GM10266 (cell line): ENCODE measurements at regions not wholly inside any gene's neighbourhood (a gene's known extent, or its start where the extent isn't known, plus 50 kb on each side); places are given as distances from the start of the nearest gene placed in this dataset.

ENCODE experiments used
- DNase-seq: peaks from one replicate; pipeline ENCODE4 v3.0.0; 2012; ENCODE audit errors: extremely low spot score
- TF ChIP-seq, protein P1 (sequence below): IDR thresholded peaks from 2 replicates; pipeline ENCODE4 v1.5.1; 2012; ENCODE audit warnings: mild to moderate bottlenecking, low read depth; ENCODE audit not compliant: control insufficient read depth, insufficient read depth; ENCODE audit errors: missing control alignments

DNA sequence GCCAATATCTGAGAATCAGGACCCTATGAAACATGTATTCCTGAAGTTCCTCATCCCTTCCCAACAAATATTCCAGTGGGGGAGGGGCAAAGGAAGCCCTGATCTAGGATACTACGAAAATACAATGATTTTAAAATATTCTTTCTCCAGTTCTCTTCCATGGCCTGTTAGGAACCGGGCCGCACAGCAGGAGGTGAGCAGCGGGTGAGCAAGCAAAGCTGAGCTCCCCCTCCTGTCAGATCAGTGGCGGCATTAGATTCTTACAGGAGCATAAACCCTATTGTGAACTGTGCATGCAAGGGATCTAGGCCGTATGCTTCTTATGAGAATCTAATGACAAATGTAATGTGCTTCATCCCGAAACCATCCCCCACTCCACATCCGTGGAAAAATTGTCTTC, 370.8 kb downstream of the WDR11 start:
- DNase-seq: no peak
- TF ChIP-seq, protein P1, sequence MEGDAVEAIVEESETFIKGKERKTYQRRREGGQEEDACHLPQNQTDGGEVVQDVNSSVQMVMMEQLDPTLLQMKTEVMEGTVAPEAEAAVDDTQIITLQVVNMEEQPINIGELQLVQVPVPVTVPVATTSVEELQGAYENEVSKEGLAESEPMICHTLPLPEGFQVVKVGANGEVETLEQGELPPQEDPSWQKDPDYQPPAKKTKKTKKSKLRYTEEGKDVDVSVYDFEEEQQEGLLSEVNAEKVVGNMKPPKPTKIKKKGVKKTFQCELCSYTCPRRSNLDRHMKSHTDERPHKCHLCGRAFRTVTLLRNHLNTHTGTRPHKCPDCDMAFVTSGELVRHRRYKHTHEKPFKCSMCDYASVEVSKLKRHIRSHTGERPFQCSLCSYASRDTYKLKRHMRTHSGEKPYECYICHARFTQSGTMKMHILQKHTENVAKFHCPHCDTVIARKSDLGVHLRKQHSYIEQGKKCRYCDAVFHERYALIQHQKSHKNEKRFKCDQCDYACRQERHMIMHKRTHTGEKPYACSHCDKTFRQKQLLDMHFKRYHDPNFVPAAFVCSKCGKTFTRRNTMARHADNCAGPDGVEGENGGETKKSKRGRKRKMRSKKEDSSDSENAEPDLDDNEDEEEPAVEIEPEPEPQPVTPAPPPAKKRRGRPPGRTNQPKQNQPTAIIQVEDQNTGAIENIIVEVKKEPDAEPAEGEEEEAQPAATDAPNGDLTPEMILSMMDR: no peak

DNA sequence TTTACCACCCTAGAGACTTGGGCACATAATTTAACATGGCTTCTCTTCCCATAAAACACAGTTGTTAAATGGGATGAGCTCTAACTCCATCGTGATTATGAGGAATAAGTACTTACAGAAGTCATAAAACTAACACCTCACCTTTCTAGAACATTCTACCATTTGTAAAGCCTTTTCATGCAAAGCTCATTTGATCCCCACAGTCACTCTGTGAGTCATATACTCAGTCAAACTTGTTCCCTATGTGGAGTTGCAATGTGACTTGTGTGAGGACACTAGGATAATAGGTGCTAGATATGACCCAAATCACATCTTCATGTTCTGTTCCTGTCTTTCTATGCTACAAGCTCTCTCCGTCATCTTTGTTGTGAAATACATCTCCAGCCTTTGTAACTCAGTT, 371.7 kb downstream of the WDR11 start:
- DNase-seq: no peak
- TF ChIP-seq, protein P1: no peak

DNA sequence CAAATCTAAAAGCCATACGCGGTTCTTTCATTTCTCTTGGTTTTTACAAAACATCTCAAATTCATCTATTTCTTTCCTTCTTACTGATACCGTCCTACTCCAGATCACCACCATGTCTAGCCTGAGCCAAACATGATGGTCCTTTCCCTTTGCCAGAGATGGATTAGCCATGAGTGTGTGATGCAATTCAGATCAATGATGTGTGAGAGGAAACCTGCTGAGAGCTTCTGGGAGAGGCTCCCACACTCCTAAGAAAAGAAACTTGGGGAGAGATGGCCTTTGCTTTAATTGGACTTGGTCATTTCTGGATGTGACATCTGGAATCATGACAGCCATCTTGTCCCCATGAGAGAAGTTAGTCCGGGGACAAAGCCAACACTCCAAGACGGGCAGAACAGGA, 367.2 kb downstream of the FGFR2 start:
- DNase-seq: no peak
- TF ChIP-seq, protein P1: no peak

DNA sequence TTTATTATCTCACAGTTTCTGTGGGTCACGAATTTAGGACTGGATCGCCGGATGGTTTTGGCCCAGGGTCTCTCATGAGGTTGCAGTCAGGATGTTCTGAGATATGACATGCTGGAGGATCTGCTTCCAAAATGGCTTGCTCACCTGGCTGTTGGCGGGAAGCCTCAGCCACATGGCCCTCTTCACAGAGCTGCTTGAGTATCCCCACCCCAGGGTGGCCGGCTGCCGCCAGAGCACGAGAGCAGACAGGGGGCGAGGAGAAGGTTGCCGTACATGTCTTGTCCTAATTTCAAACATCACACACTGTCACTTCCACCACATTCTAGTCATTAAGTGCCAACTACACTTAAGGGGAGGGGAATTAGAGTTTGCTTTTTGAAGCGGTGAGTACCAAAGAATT, 365.8 kb downstream of the FGFR2 start:
- no peak for DNase-seq
- TF ChIP-seq, protein P1: no peak

DNA sequence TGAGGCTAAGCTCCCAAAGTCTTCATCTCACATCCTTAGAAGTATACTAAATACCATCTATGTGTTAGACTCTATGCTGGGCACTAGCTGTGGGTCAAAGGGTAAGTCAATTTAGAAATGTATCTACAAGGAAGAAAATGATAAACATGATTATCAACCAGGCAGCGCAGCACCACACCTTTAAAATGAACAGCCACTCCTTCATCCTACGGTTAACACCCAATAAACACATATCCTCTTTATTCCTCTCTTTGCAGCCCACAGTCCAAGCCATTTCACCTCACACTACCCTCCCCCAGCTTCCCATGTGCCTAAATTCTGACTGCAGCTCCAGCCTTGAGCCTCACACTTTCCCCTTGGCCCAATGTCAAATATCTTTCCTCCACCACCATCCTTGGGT, 362.6 kb downstream of the FGFR2 start:
- no peak for DNase-seq
- TF ChIP-seq, protein P1: no peak

DNA sequence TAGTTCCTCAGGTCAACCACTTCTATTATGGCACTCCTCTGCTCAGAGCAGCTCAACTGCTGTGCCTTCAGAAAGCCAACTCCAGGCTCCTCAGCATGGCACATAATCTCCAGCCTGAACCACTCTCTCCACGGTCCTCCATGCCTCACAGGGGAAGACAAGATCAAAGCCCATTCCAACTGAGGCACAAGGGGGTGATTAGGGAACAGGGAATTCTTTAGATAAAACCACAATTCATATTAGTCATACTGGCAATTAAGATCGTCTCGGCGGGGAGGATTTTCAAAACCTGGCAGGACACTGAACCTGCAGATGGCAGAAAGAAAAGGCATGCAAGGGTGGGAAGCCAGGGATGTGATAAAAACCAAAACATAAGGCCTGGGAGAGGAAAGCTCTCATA, 361.6 kb downstream of the FGFR2 start:
- TF ChIP-seq, protein P1: no peak
- DNase-seq: no peak

DNA sequence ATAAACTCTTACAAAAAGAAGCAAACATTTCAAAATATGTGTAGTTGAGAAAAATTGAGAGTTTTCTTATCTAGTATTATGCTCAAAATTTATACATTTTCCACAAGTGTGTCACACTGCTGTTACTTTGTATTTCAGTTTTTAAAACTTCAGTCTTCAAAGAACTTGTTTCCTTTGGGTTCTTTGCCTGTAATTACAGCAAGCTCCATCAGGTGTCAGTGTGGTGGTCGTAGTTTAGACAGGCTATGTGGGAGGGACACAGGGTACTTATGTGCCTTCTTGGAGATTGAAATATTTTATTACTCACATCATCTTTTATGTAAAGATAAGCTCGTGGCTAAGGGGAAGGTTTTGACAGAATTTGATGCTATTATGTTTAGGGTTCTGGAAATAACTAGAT, 360.5 kb downstream of the FGFR2 start:
- no peak for DNase-seq
- TF ChIP-seq, protein P1: no peak
